ENCODE measurements at regions not wholly inside any gene's neighbourhood (a gene's known extent, or its start where the extent isn't known, plus 50 kb on each side); places are given as distances from the start of the nearest gene placed in this dataset.

GRCh38 chr3:164641071-164641470, 437.2 kb downstream of the SI start:
- Mint-ChIP-seq H3K4me1 (ENCODE audit: low read depth, unreplicated experiment) (no peaks in the 10 kb centered on the region), H3K4me3 (ENCODE audit: low read depth, unreplicated experiment) (no peak overlapping the region), H3K27ac (ENCODE audit: unreplicated experiment) (no peak overlapping the region), H3K36me3 (ENCODE audit: insufficient read depth, unreplicated experiment) (no peaks in the 10 kb centered on the region), H3K27me3 (ENCODE audit: unreplicated experiment) (no peaks in the 10 kb centered on the region), H3K9me3 (ENCODE audit: low read depth, unreplicated experiment) (peaks cover 2% of the 10 kb centered on the region)
- intact Hi-C loops (cut with micrococcal nuclease; ENCODE audit: unreplicated experiment) = no loop called here
- no TSS peak for BruUV-seq (replicated peaks)
- CTCF ChIA-PET = no interaction called here
- no peak for TF ChIP-seq CTCF (IDR thresholded peaks at IDR 0.05; ENCODE audit: unreplicated experiment)
- DNase-seq = no peak

DNA sequence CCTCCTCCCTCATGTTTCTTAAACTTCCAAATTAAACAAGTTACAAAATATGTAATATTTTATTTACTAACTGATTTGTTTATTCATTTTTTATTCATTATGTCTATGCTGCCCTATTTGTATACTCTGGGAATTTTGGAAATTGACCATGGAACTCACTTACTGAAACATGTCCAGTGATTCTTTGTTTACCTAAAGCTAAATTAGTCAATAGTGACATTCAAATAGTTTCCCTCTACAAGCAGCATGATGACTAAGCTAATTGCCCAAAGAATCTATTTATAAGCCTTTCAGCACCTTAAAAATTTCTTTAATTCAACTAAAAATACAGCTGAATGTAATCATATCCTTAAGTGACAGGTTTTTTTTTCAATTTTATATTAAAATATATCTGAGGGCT, 437.7 kb downstream of the SI start:
- Mint-ChIP-seq H3K4me1 (ENCODE audit: low read depth, unreplicated experiment) (no peaks in the 10 kb centered on the region), H3K36me3 (ENCODE audit: insufficient read depth, unreplicated experiment) (no peaks in the 10 kb centered on the region), H3K27me3 (ENCODE audit: unreplicated experiment) (no peaks in the 10 kb centered on the region), H3K27ac (ENCODE audit: unreplicated experiment) (no peak overlapping the region), H3K9me3 (ENCODE audit: low read depth, unreplicated experiment) (peaks cover 2% of the 10 kb centered on the region), H3K4me3 (ENCODE audit: low read depth, unreplicated experiment) (no peak overlapping the region)
- no peak for TF ChIP-seq CTCF (IDR thresholded peaks at IDR 0.05; ENCODE audit: unreplicated experiment)
- intact Hi-C loops (cut with micrococcal nuclease; ENCODE audit: unreplicated experiment) = no loop called here
- CTCF ChIA-PET = no interaction called here
- DNase-seq = no peak
- no TSS peak for BruUV-seq (replicated peaks)

DNA sequence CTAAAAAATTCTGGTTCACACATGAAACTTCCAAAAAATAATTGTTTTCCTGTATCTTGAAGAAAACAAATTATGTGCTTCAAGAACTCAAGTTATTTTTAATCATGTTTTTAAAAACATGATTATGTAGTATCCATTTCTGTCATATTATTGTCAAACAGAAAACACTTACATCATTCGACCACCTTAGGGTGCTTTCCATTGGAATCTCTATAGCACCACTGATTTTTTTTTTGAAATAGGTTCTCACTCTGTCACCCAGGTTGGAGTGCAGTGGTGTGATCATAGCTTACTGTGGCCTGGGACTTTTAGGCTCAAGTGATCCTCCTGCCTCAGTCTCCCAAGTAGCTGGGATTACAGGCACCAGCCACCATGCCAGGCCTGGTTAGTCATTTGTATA, 457.3 kb downstream of the SI start:
- H3K27ac Mint-ChIP-seq (ENCODE audit: unreplicated experiment) = no peak overlapping the region
- H3K36me3 Mint-ChIP-seq (ENCODE audit: insufficient read depth, unreplicated experiment) = no peaks in the 10 kb centered on the region
- DNase-seq = no peak
- no peak for TF ChIP-seq CTCF (IDR thresholded peaks at IDR 0.05; ENCODE audit: unreplicated experiment)
- no TSS peak for BruUV-seq (replicated peaks)
- intact Hi-C loops (cut with micrococcal nuclease; ENCODE audit: unreplicated experiment) = no loop called here
- no peak overlapping the region for H3K4me3 Mint-ChIP-seq (ENCODE audit: low read depth, unreplicated experiment)
- H3K27me3 Mint-ChIP-seq (ENCODE audit: unreplicated experiment) = no peaks in the 10 kb centered on the region
- CTCF ChIA-PET = no interaction called here
- H3K4me1 Mint-ChIP-seq (ENCODE audit: low read depth, unreplicated experiment) = no peaks in the 10 kb centered on the region
- H3K9me3 Mint-ChIP-seq (ENCODE audit: low read depth, unreplicated experiment) = no peaks in the 10 kb centered on the region

DNA sequence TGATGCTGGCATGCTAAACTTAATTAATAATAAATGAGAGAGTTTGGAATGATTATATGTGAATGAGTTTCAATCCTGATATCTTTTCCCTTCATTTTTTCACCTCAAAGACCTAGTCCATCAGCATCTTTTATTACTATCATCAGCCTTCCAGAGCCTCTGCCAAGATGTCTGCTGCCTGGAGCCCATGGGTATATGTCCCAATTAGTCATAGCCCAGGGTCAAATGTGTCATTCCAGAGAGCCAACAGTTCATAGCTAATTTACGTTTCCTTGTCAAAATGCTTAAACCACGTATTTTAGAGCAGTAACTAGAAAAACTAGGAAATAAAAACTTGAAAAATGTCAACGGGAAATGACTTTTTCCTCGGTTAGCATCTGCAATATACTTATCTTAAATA, 457.9 kb downstream of the SI start:
- intact Hi-C loops (cut with micrococcal nuclease; ENCODE audit: unreplicated experiment) = no loop called here
- CTCF ChIA-PET = no interaction called here
- no peaks in the 10 kb centered on the region for H3K27me3 Mint-ChIP-seq (ENCODE audit: unreplicated experiment)

More for the DNA sequence above, 457.9 kb downstream of the SI start:
- Mint-ChIP-seq H3K36me3 (ENCODE audit: insufficient read depth, unreplicated experiment) (no peaks in the 10 kb centered on the region), H3K27ac (ENCODE audit: unreplicated experiment) (no peak overlapping the region), H3K9me3 (ENCODE audit: low read depth, unreplicated experiment) (no peaks in the 10 kb centered on the region), H3K4me1 (ENCODE audit: low read depth, unreplicated experiment) (no peaks in the 10 kb centered on the region), H3K4me3 (ENCODE audit: low read depth, unreplicated experiment) (no peak overlapping the region)
- no peak for DNase-seq
- TF ChIP-seq CTCF (IDR thresholded peaks at IDR 0.05; ENCODE audit: unreplicated experiment) = no peak
- BruUV-seq (replicated peaks) = no TSS peak

Measured in Calu3 (cell line).